ENCODE measurements at regions not wholly inside any gene's neighbourhood (a gene's known extent, or its start where the extent isn't known, plus 50 kb on each side); places are given as distances from the start of the nearest gene placed in this dataset.

DNA sequence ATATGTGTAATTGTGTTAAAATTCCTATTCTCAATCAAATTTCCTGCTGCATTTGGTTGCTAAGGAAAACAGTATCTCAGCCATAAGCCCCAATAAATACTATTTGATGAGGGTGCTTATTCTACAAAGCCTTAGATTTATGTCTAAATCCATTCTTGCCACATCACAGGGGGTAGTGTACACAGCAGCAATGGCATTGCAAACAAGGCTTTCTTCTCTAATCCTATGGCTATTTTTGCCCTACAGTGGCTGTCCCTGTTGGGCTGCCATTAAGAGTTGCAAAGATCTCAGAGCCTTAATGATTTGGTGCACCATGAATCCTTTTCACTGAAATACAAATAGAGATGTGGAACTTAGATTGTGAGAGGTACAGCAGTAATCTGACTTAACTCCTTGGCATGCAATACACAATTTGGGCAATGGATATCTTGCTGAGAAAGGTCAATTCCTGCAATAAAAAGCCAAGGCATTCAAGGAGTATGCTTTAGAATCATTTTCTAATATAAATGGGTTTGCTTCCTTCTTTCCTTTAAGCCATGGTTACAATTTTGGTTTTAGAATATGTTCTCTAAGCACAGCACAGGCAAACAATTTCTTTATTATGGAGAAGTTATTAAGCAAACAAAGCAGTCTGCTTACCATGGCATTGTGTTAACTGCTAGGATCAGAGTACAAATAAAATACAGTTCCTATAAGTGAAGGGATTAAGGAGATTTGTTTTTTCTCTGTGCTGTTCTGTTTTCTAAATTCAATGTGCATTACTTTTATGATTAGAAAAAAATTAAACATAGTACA lies 69.8 kb upstream of the CD302 start:
- DNase-seq (ENCODE audit: extremely low spot score in 2 of 2): no peak
- intact Hi-C loops (cut with DNase I): no loop called here
- no peak overlapping the region for H3K27ac ChIP-seq
- H3K4me1 ChIP-seq: no peaks in the 10 kb centered on the region
- TF ChIP-seq, protein P1, sequence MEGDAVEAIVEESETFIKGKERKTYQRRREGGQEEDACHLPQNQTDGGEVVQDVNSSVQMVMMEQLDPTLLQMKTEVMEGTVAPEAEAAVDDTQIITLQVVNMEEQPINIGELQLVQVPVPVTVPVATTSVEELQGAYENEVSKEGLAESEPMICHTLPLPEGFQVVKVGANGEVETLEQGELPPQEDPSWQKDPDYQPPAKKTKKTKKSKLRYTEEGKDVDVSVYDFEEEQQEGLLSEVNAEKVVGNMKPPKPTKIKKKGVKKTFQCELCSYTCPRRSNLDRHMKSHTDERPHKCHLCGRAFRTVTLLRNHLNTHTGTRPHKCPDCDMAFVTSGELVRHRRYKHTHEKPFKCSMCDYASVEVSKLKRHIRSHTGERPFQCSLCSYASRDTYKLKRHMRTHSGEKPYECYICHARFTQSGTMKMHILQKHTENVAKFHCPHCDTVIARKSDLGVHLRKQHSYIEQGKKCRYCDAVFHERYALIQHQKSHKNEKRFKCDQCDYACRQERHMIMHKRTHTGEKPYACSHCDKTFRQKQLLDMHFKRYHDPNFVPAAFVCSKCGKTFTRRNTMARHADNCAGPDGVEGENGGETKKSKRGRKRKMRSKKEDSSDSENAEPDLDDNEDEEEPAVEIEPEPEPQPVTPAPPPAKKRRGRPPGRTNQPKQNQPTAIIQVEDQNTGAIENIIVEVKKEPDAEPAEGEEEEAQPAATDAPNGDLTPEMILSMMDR (IDR thresholded peaks at IDR 0.05): no peak
- TF ChIP-seq POLR2AphosphoS5 (IDR thresholded peaks at IDR 0.05; ENCODE audit: insufficient read depth in 1 of 2, low read depth in 1 of 2): no peak
- no peak for TF ChIP-seq POLR2A (IDR thresholded peaks at IDR 0.05)
- no peaks in the 10 kb centered on the region for H3K27me3 ChIP-seq
- H3K36me3 ChIP-seq: no peaks in the 10 kb centered on the region
- H3K4me3 ChIP-seq: no peak overlapping the region
- H3K9me3 ChIP-seq: no peaks in the 10 kb centered on the region

DNA sequence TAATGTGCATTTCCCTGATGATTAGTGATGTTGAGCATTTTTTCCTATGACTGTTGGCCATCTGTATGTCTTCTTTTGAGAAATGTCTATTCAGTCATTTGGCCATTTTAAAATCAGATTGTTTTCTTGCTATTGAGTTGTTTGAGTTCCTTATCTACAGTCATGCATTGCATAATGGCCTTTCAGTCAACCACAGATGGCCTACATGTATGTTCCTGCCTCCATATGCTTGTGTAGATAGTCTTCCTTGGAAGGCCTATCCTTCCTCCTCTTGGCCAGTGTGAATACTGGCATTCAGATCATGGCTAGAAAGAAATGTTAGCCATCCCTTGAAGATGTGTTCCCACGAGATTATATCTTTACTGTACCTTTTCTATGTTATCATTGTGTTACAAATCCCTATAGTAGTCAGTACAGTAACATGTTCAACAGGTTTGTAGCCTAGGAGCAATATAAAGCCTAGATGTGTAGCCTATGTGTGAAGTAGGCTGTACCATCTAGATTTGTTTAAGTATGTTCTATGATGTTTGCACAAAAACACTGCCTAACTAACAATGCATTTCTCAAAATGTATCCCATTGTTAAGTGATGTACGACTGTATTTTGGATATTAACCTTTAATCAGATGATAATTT lies 65.6 kb upstream of the CD302 start:
- TF ChIP-seq POLR2AphosphoS5 (IDR thresholded peaks at IDR 0.05; ENCODE audit: insufficient read depth in 1 of 2, low read depth in 1 of 2) (no peak), POLR2A (IDR thresholded peaks at IDR 0.05) (no peak)
- TF ChIP-seq, protein P1 (IDR thresholded peaks at IDR 0.05): no peak
- no peaks in the 10 kb centered on the region for H3K4me1 ChIP-seq
- H3K9me3 ChIP-seq: no peaks in the 10 kb centered on the region
- H3K27me3 ChIP-seq: no peaks in the 10 kb centered on the region
- H3K4me3 ChIP-seq: no peak overlapping the region
- DNase-seq (ENCODE audit: extremely low spot score in 2 of 2): no peak
- intact Hi-C loops (cut with DNase I): no loop called here
- H3K36me3 ChIP-seq: no peaks in the 10 kb centered on the region
- H3K27ac ChIP-seq: no peak overlapping the region

DNA sequence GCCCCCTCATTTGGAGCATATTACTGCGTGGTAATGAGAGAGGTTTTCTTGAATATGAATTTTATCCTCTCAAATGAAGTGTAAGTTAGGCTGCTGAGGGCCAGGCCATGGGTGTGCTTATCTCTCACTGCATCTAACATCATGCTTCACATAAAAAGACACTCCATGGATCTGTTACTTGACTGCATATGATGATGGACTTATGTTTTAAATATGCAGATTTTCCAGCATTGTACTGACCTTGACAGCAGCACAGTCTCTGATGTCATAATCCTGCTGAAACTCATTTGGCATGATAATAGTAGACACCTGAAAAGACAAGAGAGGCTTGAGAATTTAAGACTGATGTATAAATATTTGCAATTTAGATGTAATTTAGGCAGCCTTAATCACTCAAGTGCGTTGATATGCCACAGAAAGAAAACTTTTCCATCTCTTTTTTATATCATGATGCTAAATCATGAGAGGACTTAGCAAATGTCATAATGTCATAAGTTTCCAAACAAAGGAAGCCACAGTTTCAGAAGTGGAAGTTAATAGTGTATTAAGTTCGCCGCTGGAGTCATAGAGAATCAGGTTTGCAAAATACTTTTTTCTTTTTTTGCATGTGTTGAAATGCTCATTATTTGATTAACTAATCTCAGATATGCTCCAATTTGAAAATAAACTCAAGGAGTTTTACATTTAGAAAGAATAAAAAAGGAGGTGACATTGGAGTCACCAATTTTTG lies 62.7 kb upstream of the CD302 start:
- Histone ChIP-seq H3K27ac (no peak overlapping the region), H3K27me3 (no peaks in the 10 kb centered on the region), H3K9me3 (no peaks in the 10 kb centered on the region), H3K4me3 (no peak overlapping the region), H3K4me1 (no peaks in the 10 kb centered on the region), H3K36me3 (no peaks in the 10 kb centered on the region)
- TF ChIP-seq POLR2AphosphoS5 (IDR thresholded peaks at IDR 0.05; ENCODE audit: insufficient read depth in 1 of 2, low read depth in 1 of 2): no peak
- no peak for TF ChIP-seq POLR2A (IDR thresholded peaks at IDR 0.05)
- TF ChIP-seq, protein P1 (IDR thresholded peaks at IDR 0.05): no peak
- DNase-seq (ENCODE audit: extremely low spot score in 2 of 2): no peak
- intact Hi-C loops (cut with DNase I): no loop called here

DNA sequence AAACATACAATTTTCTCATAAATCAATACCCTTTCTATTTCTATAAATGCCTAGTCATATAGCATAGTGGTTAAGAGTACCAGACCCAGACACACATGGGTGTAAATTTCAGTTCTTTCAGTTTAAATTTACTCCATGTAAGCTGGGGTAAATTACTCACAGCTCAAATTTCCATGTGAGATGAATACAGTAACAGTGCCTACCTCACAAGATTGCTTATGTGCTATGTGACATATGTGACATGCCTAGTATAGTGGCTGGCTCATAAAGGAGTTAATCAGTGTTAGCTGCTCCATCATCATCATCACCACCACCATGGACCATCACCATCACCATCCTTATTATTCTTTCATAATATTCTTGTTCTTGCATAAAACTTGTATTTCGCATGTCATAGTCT lies 61.6 kb upstream of the CD302 start:
- no peak for DNase-seq (ENCODE audit: extremely low spot score in 2 of 2)
- no peaks in the 10 kb centered on the region for H3K9me3 ChIP-seq

More for the DNA sequence above, 61.6 kb upstream of the CD302 start:
- Histone ChIP-seq H3K27me3 (no peaks in the 10 kb centered on the region), H3K4me1 (no peaks in the 10 kb centered on the region), H3K27ac (no peak overlapping the region), H3K36me3 (no peaks in the 10 kb centered on the region), H3K4me3 (no peak overlapping the region)
- intact Hi-C loops (cut with DNase I): no loop called here
- TF ChIP-seq POLR2AphosphoS5 (IDR thresholded peaks at IDR 0.05; ENCODE audit: insufficient read depth in 1 of 2, low read depth in 1 of 2) (no peak), POLR2A (IDR thresholded peaks at IDR 0.05) (no peak)
- TF ChIP-seq, protein P1 (IDR thresholded peaks at IDR 0.05): no peak

All from vagina (tissue), 2 donors.